ENCODE measurements at regions not wholly inside any gene's neighbourhood (a gene's known extent, or its start where the extent isn't known, plus 50 kb on each side); places are given as distances from the start of the nearest gene placed in this dataset.

- no peak for DNase-seq
Measured at GRCh38 chr13:76163761-76164160, 527.6 kb downstream of the LMO7 start.

- DNase-seq = no peak
Measured at GRCh38 chr13:76160961-76161925, 525.1 kb downstream of the LMO7 start.

GRCh38 chr13:76160506-76160905 lies 524.4 kb downstream of the LMO7 start:
- no peak for DNase-seq

GRCh38 chr13:76157926-76158325 lies 521.8 kb downstream of the LMO7 start:
- no peak for DNase-seq

- no peak for DNase-seq
Measured at GRCh38 chr13:76153239-76153638, 517.1 kb downstream of the LMO7 start.

GRCh38 chr13:76148926-76149325 lies 512.8 kb downstream of the LMO7 start:
- peak; percentile 79 for DNase-seq

GRCh38 chr13:76148374-76148773 lies 512.2 kb downstream of the LMO7 start:
- no peak for DNase-seq

- DNase-seq = no peak
Measured at GRCh38 chr13:76132532-76132931, 496.4 kb downstream of the LMO7 start.

- DNase-seq = no peak
Measured at GRCh38 chr13:76131551-76131950, 495.4 kb downstream of the LMO7 start.

- DNase-seq = no peak
Measured at GRCh38 chr13:76129305-76130000, 493.3 kb downstream of the LMO7 start.

- no peak for DNase-seq
Measured at GRCh38 chr13:76127922-76128321, 491.8 kb downstream of the LMO7 start.

GRCh38 chr13:76123548-76123947 lies 487.4 kb downstream of the LMO7 start:
- DNase-seq = no peak

GRCh38 chr13:76116751-76117360 lies 480.7 kb downstream of the LMO7 start:
- DNase-seq = no peak

GRCh38 chr13:76106763-76107162 lies 470.6 kb downstream of the LMO7 start:
- DNase-seq = no peak

- DNase-seq = no peak
Measured at GRCh38 chr13:76094645-76095044, 458.5 kb downstream of the LMO7 start.

- DNase-seq = no peak
Measured at GRCh38 chr13:76091076-76091475, 454.9 kb downstream of the LMO7 start.

GRCh38 chr13:76086729-76087128 lies 450.6 kb downstream of the LMO7 start:
- no peak for DNase-seq

- DNase-seq = no peak
Measured at GRCh38 chr13:76067850-76068249, 431.7 kb downstream of the LMO7 start.

GRCh38 chr13:76053181-76053580 lies 417.1 kb downstream of the LMO7 start:
- DNase-seq = no peak

- DNase-seq = no peak
Measured at GRCh38 chr13:76049376-76049746, 413.2 kb downstream of the LMO7 start.

GRCh38 chr13:76048675-76049375 lies 412.7 kb downstream of the LMO7 start:
- DNase-seq = no peak

GRCh38 chr13:76048131-76048530 lies 412.0 kb downstream of the LMO7 start:
- no peak for DNase-seq

- DNase-seq = no peak
Measured at GRCh38 chr13:76043874-76044273, 407.7 kb downstream of the LMO7 start.
